ENCODE measurements at regions not wholly inside any gene's neighbourhood (a gene's known extent, or its start where the extent isn't known, plus 50 kb on each side); places are given as distances from the start of the nearest gene placed in this dataset.
"Not testable (repeated sequence)": the region's sequence is repeated elsewhere in the genome, so short reads cannot be mapped to it uniquely, and the experiment has no call there.

- dilution Hi-C loops (cut with HindIII; ENCODE audit: low sequenced_read_pairs, unreplicated experiment); H3K36me3 ChIP-seq (ENCODE audit: control insufficient read depth, insufficient read depth, low read length): not testable (repeated sequence)
Measured at GRCh38 chr9:40587475-40588195, 540.8 kb downstream of the FOXD4L6 start.

GRCh38 chr9:40584039-40584438 lies 544.4 kb downstream of the FOXD4L6 start:
- H3K4me2 ChIP-seq (ENCODE audit: low read depth, low read length); H2AK5ac ChIP-seq (ENCODE audit: low read depth, low read length); CTCF ChIA-PET; H4K20me1 ChIP-seq (ENCODE audit: insufficient read depth, low read length); H3K14ac ChIP-seq (replicated peaks; ENCODE audit: low read depth, low read length); H3K4me1 ChIP-seq (ENCODE audit: control insufficient read depth, insufficient read depth, low read length); H3K56ac ChIP-seq (ENCODE audit: extremely low read depth, insufficient read depth, low read length); H3K4ac ChIP-seq (ENCODE audit: low read depth, low read length); POLR2A ChIA-PET (ENCODE audit: unreplicated experiment); H2BK120ac ChIP-seq (ENCODE audit: low read depth, low read length); H3K9me1 ChIP-seq (ENCODE audit: insufficient read depth, low read length); in situ Hi-C loops (cut with MboI; ENCODE audit: low sequenced_read_pairs); H3K9me3 ChIP-seq (ENCODE audit: control insufficient read depth, insufficient read depth, low read length); H3K36me3 ChIP-seq (ENCODE audit: control insufficient read depth, insufficient read depth, low read length); ATAC-seq (ENCODE audit: low read depth); H2BK15ac ChIP-seq (ENCODE audit: low read depth, low read length); H3K27ac ChIP-seq (ENCODE audit: insufficient read depth, low read length); H3K4me3 ChIP-seq (ENCODE audit: insufficient read depth, low read depth, low read length); H2AFZ ChIP-seq (replicated peaks; ENCODE audit: low read length, poor library complexity); H2AK9ac ChIP-seq (replicated peaks; ENCODE audit: low read depth, low read length, poor library complexity); H3K9ac ChIP-seq (ENCODE audit: low read depth, low read length); H3K18ac ChIP-seq (ENCODE audit: low read depth, low read length); H4K5ac ChIP-seq (ENCODE audit: low read depth, low read length); BruUV-seq (replicated peaks); H4K8ac ChIP-seq (ENCODE audit: low read depth in 2 of 2, low read length in 2 of 2); intact Hi-C loops (cut with micrococcal nuclease); H3K79me1 ChIP-seq (ENCODE audit: low read depth in 1 of 2, low read length in 2 of 2); H4K91ac ChIP-seq (ENCODE audit: insufficient read depth, low read depth, low read length); H3K23ac ChIP-seq (ENCODE audit: low read depth, low read length); H3K27me3 ChIP-seq (ENCODE audit: control insufficient read depth, insufficient read depth, low read length); H2BK20ac ChIP-seq (ENCODE audit: low read depth, low read length); H2BK5ac ChIP-seq (ENCODE audit: low read depth, low read length, poor library complexity, severe bottlenecking); dilution Hi-C loops (cut with HindIII; ENCODE audit: low sequenced_read_pairs, unreplicated experiment); DNase-seq: not testable (repeated sequence)
- no CpG with 5 or more reads among the region's 67 CpGs for WGBS, 2 experiments (ENCODE audit: extremely low coverage in 2 of 2, insufficient read length in 1 of 2)

More at GRCh38 chr9:40587475-40588195, 540.8 kb downstream of the FOXD4L6 start:
- H3K9me1 ChIP-seq (ENCODE audit: insufficient read depth, low read length); H4K5ac ChIP-seq (ENCODE audit: low read depth, low read length); H3K9ac ChIP-seq (ENCODE audit: low read depth, low read length); H4K91ac ChIP-seq (ENCODE audit: insufficient read depth, low read depth, low read length); H2AFZ ChIP-seq (replicated peaks; ENCODE audit: low read length, poor library complexity); H2BK5ac ChIP-seq (ENCODE audit: low read depth, low read length, poor library complexity, severe bottlenecking); CTCF ChIA-PET; H3K14ac ChIP-seq (replicated peaks; ENCODE audit: low read depth, low read length); H3K27ac ChIP-seq (ENCODE audit: insufficient read depth, low read length); H2BK20ac ChIP-seq (ENCODE audit: low read depth, low read length); H3K4me2 ChIP-seq (ENCODE audit: low read depth, low read length); H3K9me3 ChIP-seq (ENCODE audit: control insufficient read depth, insufficient read depth, low read length); H3K4me3 ChIP-seq (ENCODE audit: insufficient read depth, low read depth, low read length); H3K4me1 ChIP-seq (ENCODE audit: control insufficient read depth, insufficient read depth, low read length); DNase-seq; H3K4ac ChIP-seq (ENCODE audit: low read depth, low read length); H3K23ac ChIP-seq (ENCODE audit: low read depth, low read length); POLR2A ChIA-PET (ENCODE audit: unreplicated experiment); intact Hi-C loops (cut with micrococcal nuclease); H2BK15ac ChIP-seq (ENCODE audit: low read depth, low read length); H2BK120ac ChIP-seq (ENCODE audit: low read depth, low read length); H3K79me1 ChIP-seq (ENCODE audit: low read depth in 1 of 2, low read length in 2 of 2); BruUV-seq (replicated peaks); H4K20me1 ChIP-seq (ENCODE audit: insufficient read depth, low read length); in situ Hi-C loops (cut with MboI; ENCODE audit: low sequenced_read_pairs); H2AK5ac ChIP-seq (ENCODE audit: low read depth, low read length); H3K27me3 ChIP-seq (ENCODE audit: control insufficient read depth, insufficient read depth, low read length); H4K8ac ChIP-seq (ENCODE audit: low read depth in 2 of 2, low read length in 2 of 2); H3K56ac ChIP-seq (ENCODE audit: extremely low read depth, insufficient read depth, low read length); H3K18ac ChIP-seq (ENCODE audit: low read depth, low read length); ATAC-seq (ENCODE audit: low read depth); H2AK9ac ChIP-seq (replicated peaks; ENCODE audit: low read depth, low read length, poor library complexity): not testable (repeated sequence)
- 80% methylated on average over 1 of the region's 15 CpGs; no CpG with 5 or more reads in 1 of the 2 experiments for WGBS, 2 experiments (ENCODE audit: extremely low coverage in 2 of 2, insufficient read length in 1 of 2)

All from IMR-90 (cell line).